ENCODE measurements at regions not wholly inside any gene's neighbourhood (a gene's known extent, or its start where the extent isn't known, plus 50 kb on each side); places are given as distances from the start of the nearest gene placed in this dataset.

DNA sequence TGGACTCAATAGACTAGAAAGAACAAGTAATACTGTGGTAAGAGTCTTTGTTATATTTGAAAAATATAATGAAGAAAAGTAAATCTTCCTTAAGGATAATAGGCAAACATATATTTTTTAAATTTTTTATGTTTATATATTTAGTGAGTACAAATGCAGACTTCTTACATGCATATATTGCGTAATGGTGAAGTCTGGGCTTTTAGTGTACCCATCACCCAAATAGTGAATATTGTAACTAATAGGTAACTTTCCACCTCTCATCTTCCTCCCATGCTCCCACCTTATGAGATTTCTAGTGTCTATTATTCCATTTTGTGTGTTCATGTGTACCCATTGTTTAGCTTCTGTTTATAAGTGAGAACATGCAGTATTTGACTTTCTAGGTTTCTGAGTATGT is 711.2 kb upstream of the NDST4 start:
- POLR2A ChIA-PET = no interaction called here
- Histone ChIP-seq H3K27ac (ENCODE audit: low read depth in 1 of 2, low read length in 2 of 2) (no peak overlapping the region), H3K36me3 (ENCODE audit: insufficient read depth, low read length) (no peaks in the 10 kb centered on the region), H3K27me3 (ENCODE audit: control insufficient read depth in 1 of 2, insufficient read depth in 2 of 2, low read length in 2 of 2) (no peaks in the 10 kb centered on the region), H3K9me3 (ENCODE audit: control insufficient read depth in 1 of 2, insufficient read depth in 1 of 2, low read length in 2 of 2) (no peaks in the 10 kb centered on the region), H3K4me3 (ENCODE audit: low read length) (no peak overlapping the region), H3K4me1 (ENCODE audit: insufficient read depth, low read length) (no peaks in the 10 kb centered on the region)
- H3K4me3 Mint-ChIP-seq = no peak overlapping the region
- peaks cover 5% of the 10 kb centered on the region for H3K9me3 Mint-ChIP-seq
- no peaks in the 10 kb centered on the region for H3K27me3 Mint-ChIP-seq
- TF ChIP-seq, protein P1, sequence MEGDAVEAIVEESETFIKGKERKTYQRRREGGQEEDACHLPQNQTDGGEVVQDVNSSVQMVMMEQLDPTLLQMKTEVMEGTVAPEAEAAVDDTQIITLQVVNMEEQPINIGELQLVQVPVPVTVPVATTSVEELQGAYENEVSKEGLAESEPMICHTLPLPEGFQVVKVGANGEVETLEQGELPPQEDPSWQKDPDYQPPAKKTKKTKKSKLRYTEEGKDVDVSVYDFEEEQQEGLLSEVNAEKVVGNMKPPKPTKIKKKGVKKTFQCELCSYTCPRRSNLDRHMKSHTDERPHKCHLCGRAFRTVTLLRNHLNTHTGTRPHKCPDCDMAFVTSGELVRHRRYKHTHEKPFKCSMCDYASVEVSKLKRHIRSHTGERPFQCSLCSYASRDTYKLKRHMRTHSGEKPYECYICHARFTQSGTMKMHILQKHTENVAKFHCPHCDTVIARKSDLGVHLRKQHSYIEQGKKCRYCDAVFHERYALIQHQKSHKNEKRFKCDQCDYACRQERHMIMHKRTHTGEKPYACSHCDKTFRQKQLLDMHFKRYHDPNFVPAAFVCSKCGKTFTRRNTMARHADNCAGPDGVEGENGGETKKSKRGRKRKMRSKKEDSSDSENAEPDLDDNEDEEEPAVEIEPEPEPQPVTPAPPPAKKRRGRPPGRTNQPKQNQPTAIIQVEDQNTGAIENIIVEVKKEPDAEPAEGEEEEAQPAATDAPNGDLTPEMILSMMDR (IDR thresholded peaks at IDR 0.05) = no peak
- no peak overlapping the region for H3K27ac Mint-ChIP-seq
- no peaks in the 10 kb centered on the region for H3K4me1 Mint-ChIP-seq (ENCODE audit: low read depth)
- ATAC-seq (ENCODE audit: poor library complexity) (no peak), DNase-seq (no peak)
- intact Hi-C loops (cut with DNase I, micrococcal nuclease) = no loop called here
- H3K36me3 Mint-ChIP-seq (ENCODE audit: low read depth) = no peaks in the 10 kb centered on the region
- CTCF ChIA-PET = no interaction called here

DNA sequence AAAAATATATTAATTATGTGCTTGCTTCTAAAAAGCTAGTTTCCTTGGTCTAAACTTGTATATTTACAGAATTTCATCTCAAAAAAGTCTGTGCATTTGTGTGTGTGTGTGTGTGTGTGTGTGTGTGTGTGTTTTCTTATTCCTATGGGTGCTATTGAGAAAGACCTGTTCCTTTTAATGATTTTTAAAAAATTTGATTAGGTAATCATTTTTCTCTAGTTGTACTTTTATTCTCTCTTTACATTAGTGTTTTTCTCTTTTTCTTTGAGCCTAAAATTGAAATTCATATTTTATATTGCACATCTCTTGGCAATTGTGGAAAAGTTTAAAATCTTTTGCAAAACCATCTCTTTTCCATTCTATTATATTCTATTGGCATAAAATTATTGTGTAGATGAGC is 690.4 kb upstream of the NDST4 start:
- no peak overlapping the region for H3K27ac Mint-ChIP-seq
- ATAC-seq (ENCODE audit: poor library complexity) (no peak), DNase-seq (no peak)
- no peak overlapping the region for H3K4me3 Mint-ChIP-seq
- H3K36me3 ChIP-seq (ENCODE audit: insufficient read depth, low read length) = no peaks in the 10 kb centered on the region
- H3K9me3 Mint-ChIP-seq = peaks cover 4% of the 10 kb centered on the region
- no peaks in the 10 kb centered on the region for H3K4me1 ChIP-seq (ENCODE audit: insufficient read depth, low read length)
- no peaks in the 10 kb centered on the region for H3K4me1 Mint-ChIP-seq (ENCODE audit: low read depth)
- TF ChIP-seq, protein P1 (IDR thresholded peaks at IDR 0.05) = no peak
- peaks cover 0 to 4% of the 10 kb centered on the region in 2 experiments for H3K9me3 ChIP-seq (ENCODE audit: control insufficient read depth in 1 of 2, insufficient read depth in 1 of 2, low read length in 2 of 2)
- H3K4me3 ChIP-seq (ENCODE audit: low read length) = no peak overlapping the region
- H3K27ac ChIP-seq (ENCODE audit: low read depth in 1 of 2, low read length in 2 of 2) = no peak overlapping the region
- intact Hi-C loops (cut with DNase I, micrococcal nuclease) = no loop called here
- CTCF ChIA-PET = no interaction called here
- H3K27me3 Mint-ChIP-seq = no peaks in the 10 kb centered on the region
- no peaks in the 10 kb centered on the region for H3K27me3 ChIP-seq (ENCODE audit: control insufficient read depth in 1 of 2, insufficient read depth in 2 of 2, low read length in 2 of 2)
- POLR2A ChIA-PET = no interaction called here
- H3K36me3 Mint-ChIP-seq (ENCODE audit: low read depth) = no peaks in the 10 kb centered on the region

DNA sequence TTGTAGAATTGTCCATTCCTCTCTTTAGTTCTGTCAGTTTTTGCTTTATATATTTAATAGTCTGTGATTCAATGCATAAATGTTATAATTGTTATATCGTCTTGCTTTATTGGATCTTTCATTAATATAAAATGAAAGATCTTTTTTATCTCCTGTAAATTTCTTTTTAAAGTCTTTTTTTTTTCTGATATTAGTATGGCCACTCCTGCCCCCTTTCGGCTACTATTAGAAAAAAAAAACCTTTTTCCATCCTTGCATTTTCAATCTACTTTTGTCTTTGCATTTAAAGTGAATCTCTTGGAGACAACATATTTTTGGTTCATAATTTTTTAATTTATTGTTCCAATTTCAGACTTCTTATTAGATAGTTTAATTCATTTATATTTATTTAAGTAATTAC is 677.4 kb upstream of the NDST4 start:
- H3K27ac ChIP-seq (ENCODE audit: low read depth in 1 of 2, low read length in 2 of 2) = no peak overlapping the region
- H3K36me3 ChIP-seq (ENCODE audit: insufficient read depth, low read length) = no peaks in the 10 kb centered on the region
- Mint-ChIP-seq H3K27me3 (no peaks in the 10 kb centered on the region), H3K9me3 (peaks cover 10% of the 10 kb centered on the region), H3K4me1 (ENCODE audit: low read depth) (no peaks in the 10 kb centered on the region), H3K36me3 (ENCODE audit: low read depth) (no peaks in the 10 kb centered on the region), H3K4me3 (no peak overlapping the region), H3K27ac (no peak overlapping the region)
- DNase-seq (no peak), ATAC-seq (ENCODE audit: poor library complexity) (no peak)
- no peaks in the 10 kb centered on the region for H3K4me1 ChIP-seq (ENCODE audit: insufficient read depth, low read length)
- ChIA-PET CTCF (no interaction called here), POLR2A (no interaction called here)
- H3K4me3 ChIP-seq (ENCODE audit: low read length) = no peak overlapping the region
- intact Hi-C loops (cut with DNase I, micrococcal nuclease) = no loop called here
- no peaks in the 10 kb centered on the region for H3K27me3 ChIP-seq (ENCODE audit: control insufficient read depth in 1 of 2, insufficient read depth in 2 of 2, low read length in 2 of 2)
- TF ChIP-seq, protein P1 (IDR thresholded peaks at IDR 0.05) = no peak
- H3K9me3 ChIP-seq (ENCODE audit: control insufficient read depth in 1 of 2, insufficient read depth in 1 of 2, low read length in 2 of 2) = no peaks in the 10 kb centered on the region
